SK-N-SH treated with all-trans-retinoic acid at 6 μM for 48 hours (cell line): ENCODE measurements at regions not wholly inside any gene's neighbourhood (a gene's known extent, or its start where the extent isn't known, plus 50 kb on each side); places are given as distances from the start of the nearest gene placed in this dataset.
A peak's percentile ranks its signal among the peaks of the same experiment; 100 is the strongest.

ENCODE experiments used
- ARNTL ChIP-seq: fragments of 450-650 bp; formaldehyde crosslinking; IDR thresholded peaks from 2 replicates; pipeline ENCODE4 v1.5.0; 2020; ENCODE audit warnings: low read depth, mild to moderate bottlenecking, moderate library complexity, borderline replicate concordance
- BACH2 ChIP-seq: fragments of 250-450 bp; sonication (Bioruptor Pico); IDR thresholded peaks from 2 replicates; pipeline ENCODE4 v1.9.0; 2021; ENCODE audit warnings: mild to moderate bottlenecking, borderline replicate concordance
- ESRRG ChIP-seq: fragments of 250-450 bp; sonication (Bioruptor Pico); IDR thresholded peaks from 2 replicates; pipeline ENCODE4 v1.6.1; 2021; ENCODE audit warnings: mild to moderate bottlenecking
- GLIS3 ChIP-seq: fragments of 250-450 bp; sonication (Bioruptor Pico); IDR thresholded peaks from 2 replicates; pipeline ENCODE4 v1.5.0; 2020; ENCODE audit warnings: mild to moderate bottlenecking, moderate library complexity
- ISL1 ChIP-seq: fragments of 250-450 bp; sonication (Bioruptor Pico); IDR thresholded peaks from 2 replicates; pipeline ENCODE4 v2.1.2; 2022; ENCODE audit warnings: mild to moderate bottlenecking, moderate library complexity
- PPARA ChIP-seq: fragments of 250-450 bp; sonication (Bioruptor Pico); IDR thresholded peaks from 2 replicates; pipeline ENCODE4 v1.5.0; 2020; ENCODE audit warnings: mild to moderate bottlenecking, borderline replicate concordance
- SNAI2 ChIP-seq: fragments of 250-450 bp; sonication (Bioruptor Pico); IDR thresholded peaks from 2 replicates; pipeline ENCODE4 v1.5.0; 2020; ENCODE audit warnings: mild to moderate bottlenecking, moderate library complexity
- ZFP30 ChIP-seq: fragments of 450-650 bp; formaldehyde crosslinking; IDR thresholded peaks from 2 replicates; pipeline ENCODE4 v1.5.0; 2022; ENCODE audit warnings: mild to moderate bottlenecking, moderate library complexity
- ZNF70 ChIP-seq: fragments of 450-650 bp; formaldehyde crosslinking; IDR thresholded peaks from 2 replicates; pipeline ENCODE4 v1.5.0; 2020; ENCODE audit warnings: mild to moderate bottlenecking, moderate library complexity
- ZNF8 ChIP-seq: fragments of 450-650 bp; formaldehyde crosslinking; IDR thresholded peaks from 2 replicates; pipeline ENCODE4 v1.5.0; 2020; ENCODE audit warnings: mild to moderate bottlenecking, moderate library complexity
- TF ChIP-seq, protein P1 (sequence below): fragments of 250-450 bp; sonication (Bioruptor Pico); IDR thresholded peaks from 2 replicates; pipeline ENCODE4 v1.5.1; 2021; ENCODE audit warnings: mild to moderate bottlenecking, moderate library complexity
- TF ChIP-seq, protein P2 (sequence below): fragments of 250-450 bp; sonication (Bioruptor Pico); IDR thresholded peaks from 2 replicates; pipeline ENCODE4 v1.5.0; 2020; ENCODE audit warnings: mild to moderate bottlenecking, moderate library complexity
- TF ChIP-seq, protein P3 (sequence below): fragments of 250-450 bp; sonication (Bioruptor Pico); IDR thresholded peaks from 2 replicates; pipeline ENCODE4 v1.8.0; 2020; ENCODE audit warnings: mild to moderate bottlenecking, moderate library complexity, borderline replicate concordance
- TF ChIP-seq, protein P4 (sequence below): fragments of 250-450 bp; sonication (Bioruptor Pico); IDR thresholded peaks from 2 replicates; pipeline ENCODE4 v1.5.1; 2020; ENCODE audit warnings: low read depth, mild to moderate bottlenecking, moderate library complexity

DNA sequence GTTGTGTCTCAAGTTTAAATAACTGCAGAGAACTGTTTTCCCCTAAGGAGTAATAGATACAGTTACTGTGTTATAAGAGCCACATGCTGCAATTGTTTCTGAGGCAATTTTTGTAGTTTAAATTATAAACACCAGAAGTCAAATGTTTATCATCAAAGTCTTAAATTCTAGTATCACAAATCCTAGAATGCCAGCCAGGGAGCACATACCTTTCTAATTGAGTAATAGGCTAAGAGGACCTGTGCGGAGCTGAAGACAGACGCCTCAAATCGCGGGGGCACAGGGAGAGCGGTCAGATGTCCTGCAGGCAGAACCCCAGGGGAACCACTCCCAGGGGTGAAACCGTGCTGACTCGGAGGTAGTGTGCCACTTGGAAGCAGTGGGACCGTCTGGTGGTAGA is 65.2 kb upstream of the TNFRSF19 start:
- no peak for TF ChIP-seq ESRRG (CRISPR knock-in tag)
- TF ChIP-seq, protein P1, sequence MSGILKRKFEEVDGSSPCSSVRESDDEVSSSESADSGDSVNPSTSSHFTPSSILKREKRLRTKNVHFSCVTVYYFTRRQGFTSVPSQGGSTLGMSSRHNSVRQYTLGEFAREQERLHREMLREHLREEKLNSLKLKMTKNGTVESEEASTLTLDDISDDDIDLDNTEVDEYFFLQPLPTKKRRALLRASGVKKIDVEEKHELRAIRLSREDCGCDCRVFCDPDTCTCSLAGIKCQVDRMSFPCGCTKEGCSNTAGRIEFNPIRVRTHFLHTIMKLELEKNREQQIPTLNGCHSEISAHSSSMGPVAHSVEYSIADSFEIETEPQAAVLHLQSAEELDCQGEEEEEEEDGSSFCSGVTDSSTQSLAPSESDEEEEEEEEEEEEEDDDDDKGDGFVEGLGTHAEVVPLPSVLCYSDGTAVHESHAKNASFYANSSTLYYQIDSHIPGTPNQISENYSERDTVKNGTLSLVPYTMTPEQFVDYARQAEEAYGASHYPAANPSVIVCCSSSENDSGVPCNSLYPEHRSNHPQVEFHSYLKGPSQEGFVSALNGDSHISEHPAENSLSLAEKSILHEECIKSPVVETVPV (CRISPR knock-in tag) = no peak
- TF ChIP-seq, protein P2, sequence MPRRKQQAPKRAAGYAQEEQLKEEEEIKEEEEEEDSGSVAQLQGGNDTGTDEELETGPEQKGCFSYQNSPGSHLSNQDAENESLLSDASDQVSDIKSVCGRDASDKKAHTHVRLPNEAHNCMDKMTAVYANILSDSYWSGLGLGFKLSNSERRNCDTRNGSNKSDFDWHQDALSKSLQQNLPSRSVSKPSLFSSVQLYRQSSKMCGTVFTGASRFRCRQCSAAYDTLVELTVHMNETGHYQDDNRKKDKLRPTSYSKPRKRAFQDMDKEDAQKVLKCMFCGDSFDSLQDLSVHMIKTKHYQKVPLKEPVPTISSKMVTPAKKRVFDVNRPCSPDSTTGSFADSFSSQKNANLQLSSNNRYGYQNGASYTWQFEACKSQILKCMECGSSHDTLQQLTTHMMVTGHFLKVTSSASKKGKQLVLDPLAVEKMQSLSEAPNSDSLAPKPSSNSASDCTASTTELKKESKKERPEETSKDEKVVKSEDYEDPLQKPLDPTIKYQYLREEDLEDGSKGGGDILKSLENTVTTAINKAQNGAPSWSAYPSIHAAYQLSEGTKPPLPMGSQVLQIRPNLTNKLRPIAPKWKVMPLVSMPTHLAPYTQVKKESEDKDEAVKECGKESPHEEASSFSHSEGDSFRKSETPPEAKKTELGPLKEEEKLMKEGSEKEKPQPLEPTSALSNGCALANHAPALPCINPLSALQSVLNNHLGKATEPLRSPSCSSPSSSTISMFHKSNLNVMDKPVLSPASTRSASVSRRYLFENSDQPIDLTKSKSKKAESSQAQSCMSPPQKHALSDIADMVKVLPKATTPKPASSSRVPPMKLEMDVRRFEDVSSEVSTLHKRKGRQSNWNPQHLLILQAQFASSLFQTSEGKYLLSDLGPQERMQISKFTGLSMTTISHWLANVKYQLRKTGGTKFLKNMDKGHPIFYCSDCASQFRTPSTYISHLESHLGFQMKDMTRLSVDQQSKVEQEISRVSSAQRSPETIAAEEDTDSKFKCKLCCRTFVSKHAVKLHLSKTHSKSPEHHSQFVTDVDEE = no peak
- TF ChIP-seq, protein P3, sequence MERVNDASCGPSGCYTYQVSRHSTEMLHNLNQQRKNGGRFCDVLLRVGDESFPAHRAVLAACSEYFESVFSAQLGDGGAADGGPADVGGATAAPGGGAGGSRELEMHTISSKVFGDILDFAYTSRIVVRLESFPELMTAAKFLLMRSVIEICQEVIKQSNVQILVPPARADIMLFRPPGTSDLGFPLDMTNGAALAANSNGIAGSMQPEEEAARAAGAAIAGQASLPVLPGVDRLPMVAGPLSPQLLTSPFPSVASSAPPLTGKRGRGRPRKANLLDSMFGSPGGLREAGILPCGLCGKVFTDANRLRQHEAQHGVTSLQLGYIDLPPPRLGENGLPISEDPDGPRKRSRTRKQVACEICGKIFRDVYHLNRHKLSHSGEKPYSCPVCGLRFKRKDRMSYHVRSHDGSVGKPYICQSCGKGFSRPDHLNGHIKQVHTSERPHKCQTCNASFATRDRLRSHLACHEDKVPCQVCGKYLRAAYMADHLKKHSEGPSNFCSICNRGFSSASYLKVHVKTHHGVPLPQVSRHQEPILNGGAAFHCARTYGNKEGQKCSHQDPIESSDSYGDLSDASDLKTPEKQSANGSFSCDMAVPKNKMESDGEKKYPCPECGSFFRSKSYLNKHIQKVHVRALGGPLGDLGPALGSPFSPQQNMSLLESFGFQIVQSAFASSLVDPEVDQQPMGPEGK (CRISPR knock-in tag) = no peak
- TF ChIP-seq, protein P4, sequence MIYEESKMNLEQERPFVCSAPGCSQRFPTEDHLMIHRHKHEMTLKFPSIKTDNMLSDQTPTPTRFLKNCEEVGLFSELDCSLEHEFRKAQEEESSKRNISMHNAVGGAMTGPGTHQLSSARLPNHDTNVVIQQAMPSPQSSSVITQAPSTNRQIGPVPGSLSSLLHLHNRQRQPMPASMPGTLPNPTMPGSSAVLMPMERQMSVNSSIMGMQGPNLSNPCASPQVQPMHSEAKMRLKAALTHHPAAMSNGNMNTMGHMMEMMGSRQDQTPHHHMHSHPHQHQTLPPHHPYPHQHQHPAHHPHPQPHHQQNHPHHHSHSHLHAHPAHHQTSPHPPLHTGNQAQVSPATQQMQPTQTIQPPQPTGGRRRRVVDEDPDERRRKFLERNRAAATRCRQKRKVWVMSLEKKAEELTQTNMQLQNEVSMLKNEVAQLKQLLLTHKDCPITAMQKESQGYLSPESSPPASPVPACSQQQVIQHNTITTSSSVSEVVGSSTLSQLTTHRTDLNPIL = no peak
- no peak for TF ChIP-seq ARNTL (CRISPR knock-in tag)
- peak; percentile 65 for TF ChIP-seq ISL1
- no peak for TF ChIP-seq SNAI2
- TF ChIP-seq GLIS3 (CRISPR knock-in tag) = no peak
- TF ChIP-seq ZNF70 (CRISPR knock-in tag) = no peak
- no peak for TF ChIP-seq ZNF8 (CRISPR knock-in tag)
- TF ChIP-seq PPARA (CRISPR knock-in tag) = no peak
- TF ChIP-seq ZFP30 (CRISPR knock-in tag) = no peak
- no peak for TF ChIP-seq BACH2 (CRISPR knock-in tag)
